GM04504 (cell line): ENCODE measurements at regions not wholly inside any gene's neighbourhood (a gene's known extent, or its start where the extent isn't known, plus 50 kb on each side); places are given as distances from the start of the nearest gene placed in this dataset.

Experiments
- DNase-seq: peaks from one replicate; pipeline ENCODE4 v3.0.0-alpha.2; 2012; ENCODE audit warnings: low read depth

DNA sequence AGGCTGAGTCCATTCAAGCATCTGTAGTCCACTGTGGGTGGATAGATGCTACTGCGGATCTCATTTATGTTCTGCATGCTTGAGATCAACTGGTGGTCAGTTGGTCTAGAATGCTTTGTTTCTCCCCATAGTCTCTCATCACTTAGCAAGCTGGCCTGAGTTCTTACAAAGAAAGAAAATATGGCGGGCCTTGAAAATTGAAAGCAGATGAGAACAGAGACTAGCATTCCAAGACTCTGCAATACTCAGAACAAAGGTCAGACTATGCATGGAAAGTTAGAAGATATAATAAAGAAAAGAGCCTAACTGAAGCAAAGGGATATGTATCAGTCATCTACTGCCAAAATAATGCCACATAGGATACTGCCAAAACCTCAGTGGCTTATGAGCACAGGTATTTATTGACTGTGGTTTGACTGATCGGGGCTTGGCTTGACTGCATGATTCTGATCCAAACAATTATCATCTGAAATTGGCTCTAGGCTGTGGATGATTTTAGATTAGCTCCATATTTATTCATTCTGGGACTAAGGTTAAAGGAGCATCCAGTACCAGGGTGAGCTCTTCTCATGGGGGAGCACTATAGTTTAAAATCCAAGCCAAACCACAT is 258.9 kb downstream of the TAF11L14 start:
- DNase-seq = no peak

DNA sequence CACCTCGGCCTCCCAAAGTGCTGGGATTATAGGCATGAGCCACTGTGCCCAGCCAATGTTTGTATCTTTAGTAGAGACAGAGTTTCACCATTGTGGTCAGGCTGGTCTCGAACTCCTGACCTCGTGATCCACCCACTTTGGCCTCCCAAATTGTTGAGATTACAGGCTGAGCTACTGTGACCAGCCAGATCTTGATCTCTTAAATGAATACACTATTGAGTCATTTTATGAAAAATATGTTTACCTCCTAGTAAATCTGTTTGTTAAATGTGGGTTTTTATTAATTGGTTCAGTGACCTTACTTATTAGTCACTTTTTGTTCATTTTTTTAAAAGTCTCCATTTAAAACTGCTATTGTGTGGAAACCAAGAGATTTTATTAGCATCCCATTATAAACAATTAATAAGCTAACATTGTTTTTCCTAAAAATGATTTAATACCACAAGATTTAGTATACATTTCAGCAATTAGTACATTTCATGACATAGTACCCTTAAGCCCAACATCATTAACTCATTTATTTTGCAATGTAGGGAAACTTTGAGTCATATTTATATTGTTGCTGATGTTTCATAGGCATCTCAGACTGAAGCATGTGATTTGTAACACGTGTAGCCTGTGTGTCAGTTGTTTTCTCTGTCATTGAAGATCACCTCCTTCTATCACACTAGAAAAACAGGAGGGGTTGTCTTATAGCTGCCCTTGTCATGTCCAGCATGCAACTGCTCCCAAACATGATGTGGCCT is 261.2 kb downstream of the TAF11L14 start:
- no peak for DNase-seq

DNA sequence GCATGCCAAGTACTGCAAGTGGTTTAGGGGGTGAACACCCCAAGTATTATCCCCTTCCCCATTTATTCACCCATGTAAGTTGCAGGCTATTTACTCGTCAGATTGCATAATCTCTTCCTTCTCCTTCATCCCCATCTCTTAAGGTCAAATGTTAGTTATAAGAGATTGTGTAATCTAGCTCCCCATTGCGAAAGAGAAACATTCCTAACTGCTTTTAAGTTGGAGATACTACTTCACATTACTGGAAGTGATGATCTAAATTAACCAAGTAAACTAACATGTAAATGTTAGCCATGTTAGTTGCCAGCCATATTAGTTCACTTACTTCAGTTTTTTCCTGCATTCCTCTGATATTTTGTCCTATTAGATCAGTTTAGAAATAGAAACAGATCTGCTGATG is 262.3 kb downstream of the TAF11L14 start:
- no peak for DNase-seq

DNA sequence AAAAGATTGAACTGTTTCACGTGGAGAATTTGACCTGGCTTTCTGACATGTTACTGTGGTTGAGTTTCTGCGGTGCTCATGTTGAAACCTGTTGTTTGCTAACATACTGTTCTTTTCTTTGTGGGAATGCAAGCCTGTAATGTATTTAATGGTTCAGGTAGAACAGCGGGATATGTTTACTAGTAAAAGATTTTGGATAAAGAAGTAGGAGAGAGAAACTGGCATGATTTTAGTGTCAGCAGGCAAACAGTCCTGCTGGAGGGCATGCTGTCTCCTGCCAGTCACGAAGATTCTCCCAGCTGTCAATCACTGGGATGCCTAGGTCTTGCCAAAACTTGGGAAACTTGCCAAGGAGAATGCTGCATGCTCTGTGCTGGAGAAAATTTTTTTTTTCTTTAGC is 263.5 kb downstream of the TAF11L14 start:
- DNase-seq = no peak

DNA sequence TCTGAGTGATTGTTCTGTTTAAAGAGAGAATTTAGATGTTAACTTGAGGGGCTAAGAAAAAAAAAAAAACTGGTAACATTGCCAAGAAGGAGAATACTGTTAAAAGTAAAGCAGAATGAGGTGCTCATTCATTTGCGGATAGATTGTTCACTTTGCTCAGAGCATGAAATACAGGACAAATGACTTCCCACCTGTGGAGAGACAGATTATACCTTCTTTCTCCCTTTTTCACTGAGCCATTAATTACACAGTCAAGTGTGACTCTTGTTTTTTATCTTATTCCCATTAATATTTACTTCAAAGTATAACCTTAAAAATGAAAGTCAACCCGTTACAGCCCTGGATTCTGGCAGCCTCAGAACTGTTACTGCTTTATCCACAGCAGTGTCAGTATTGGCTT is 264.5 kb downstream of the TAF11L14 start:
- DNase-seq = no peak

DNA sequence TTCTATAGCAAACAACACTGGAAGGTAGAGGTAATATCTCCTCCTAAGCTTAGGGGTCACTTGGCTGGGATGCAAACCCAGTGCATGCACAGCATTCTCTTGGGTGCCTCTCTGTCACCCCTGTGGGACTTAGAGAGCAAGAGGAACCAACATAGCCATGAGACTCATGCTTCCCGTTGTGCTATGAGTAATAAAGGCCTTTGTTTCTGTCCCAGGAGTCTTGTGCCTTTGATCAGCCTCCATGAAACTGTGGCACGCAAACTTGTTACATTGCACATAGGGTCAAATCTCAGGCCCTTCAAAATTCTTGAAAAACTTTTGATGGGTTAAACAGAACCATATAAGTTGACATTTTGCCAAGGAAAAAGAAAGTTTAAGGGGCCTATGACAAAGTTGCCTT is 272.8 kb downstream of the TAF11L14 start:
- no peak for DNase-seq

DNA sequence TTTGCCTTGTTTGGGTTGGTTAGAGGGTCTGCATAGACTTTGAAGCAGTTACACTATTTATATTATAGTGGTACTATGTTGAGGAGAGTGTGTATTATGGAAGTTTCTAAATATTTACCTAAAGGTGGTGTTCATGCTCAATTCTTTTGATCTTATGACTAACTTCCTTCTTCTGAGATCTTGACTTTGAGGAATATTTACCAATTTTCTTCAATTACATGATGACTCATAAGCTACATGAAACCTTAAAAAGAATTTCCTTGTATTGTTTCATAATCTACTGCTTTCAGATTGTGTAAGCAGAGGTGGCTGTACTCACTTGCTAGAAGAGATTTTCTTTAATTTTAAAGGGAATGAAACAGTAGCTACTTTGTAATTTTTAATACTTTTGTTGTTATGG is 276.1 kb downstream of the TAF11L14 start:
- DNase-seq = no peak

DNA sequence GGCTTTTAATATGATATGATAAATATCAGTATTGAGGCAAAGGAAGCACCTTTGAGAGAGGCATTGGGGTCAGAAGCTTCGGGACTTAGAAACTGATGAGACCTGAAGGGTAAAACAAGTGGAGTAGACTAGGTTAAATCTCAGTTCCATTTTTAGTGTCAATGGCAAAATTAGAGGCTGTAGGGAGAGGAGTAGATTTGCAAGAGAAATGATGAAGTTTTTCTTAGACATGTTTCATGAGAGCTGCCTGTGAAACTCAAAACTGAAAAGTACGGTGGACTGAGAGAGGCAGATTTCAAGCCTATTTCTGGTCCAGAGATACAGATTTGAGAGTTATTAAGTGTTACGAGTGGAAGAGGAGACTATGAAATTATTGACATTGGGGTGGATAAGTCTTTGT is 278.5 kb downstream of the TAF11L14 start:
- no peak for DNase-seq

DNA sequence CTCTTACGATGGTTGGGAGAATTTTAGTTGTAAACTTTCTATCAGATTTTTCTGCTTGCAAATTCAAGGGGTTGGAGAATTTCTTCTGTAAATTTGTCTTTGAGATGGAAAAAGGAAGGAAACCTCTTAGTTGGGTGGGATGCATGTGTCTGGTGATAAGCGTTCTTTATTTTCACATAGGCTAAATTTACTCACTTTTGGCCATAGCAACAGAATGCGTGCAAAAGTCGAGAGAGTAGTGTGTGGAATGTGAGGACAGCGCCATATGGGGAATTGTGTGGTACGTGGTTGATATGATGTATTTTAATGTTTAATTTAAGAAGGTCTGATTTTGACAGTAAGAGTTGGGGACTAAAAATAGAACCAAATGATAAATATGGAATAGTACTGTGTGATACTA is 282.2 kb downstream of the TAF11L14 start:
- no peak for DNase-seq

DNA sequence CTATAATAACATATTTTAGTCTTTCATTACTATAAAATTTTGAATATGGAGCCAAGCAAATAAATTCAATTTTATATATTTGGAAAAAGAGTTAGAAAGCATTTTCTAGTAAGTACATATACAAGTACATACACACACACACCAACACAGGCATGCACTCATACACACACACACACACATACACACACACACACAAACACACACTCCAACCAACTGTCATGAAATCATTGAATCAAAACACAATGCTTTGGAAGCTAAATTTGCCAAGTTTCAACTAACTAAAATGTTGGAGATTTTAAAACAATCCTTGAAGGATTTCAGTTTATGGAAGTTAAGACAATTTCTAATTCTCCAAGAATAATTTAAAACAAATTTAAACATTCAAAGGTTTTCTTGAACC is 283.2 kb downstream of the TAF11L14 start:
- DNase-seq = no peak

DNA sequence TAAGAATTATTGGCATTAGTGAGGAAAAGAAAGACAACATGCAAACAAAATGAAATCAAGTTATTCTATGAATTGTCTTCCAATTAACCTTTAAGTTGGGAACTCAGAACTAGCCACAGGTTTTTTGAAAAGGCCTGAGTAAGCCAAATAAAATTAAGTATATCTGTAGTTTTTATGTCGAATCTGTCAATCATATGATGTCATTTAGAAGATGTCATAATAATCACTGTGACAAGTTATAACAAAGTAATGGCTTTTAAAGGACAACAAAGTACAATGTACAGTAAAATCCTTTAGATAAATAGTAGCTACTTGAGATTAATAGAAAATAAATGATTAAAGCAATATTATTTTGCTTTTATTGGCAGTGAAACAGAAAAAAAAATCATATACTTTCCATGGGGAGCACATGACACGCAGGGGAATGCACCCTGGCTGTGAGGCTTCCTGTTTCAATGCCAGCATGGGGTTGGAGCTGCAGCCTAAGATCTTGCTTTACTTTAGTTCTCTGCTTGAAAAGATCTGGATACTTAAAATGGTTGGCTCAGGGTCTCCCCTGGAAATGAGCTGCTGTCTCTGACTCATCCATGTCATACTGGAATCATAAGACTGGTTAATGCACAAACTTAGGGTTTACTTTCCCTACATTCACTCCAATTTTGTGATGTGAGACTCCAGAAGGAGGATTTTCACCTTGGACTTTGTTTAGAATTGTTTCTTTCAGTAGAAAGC is 284.3 kb downstream of the TAF11L14 start:
- no peak for DNase-seq

DNA sequence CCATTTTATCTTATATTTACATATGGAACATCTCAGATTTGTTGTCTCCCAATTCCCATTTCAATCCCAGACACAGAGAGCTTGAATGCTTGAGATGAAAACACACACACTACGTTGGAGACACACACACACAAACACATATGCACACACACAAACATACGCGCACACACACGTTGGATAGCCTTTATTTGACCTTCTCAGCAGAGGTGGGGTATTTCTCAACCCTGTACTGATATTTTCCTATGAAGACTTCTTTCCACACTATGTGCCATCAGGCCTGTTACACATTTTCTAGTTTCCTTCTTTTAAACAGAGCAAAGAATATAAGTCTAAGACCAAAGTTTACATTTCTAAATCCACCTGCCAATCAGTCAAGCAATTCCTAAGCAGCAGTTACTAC is 291.0 kb downstream of the TAF11L14 start:
- no peak for DNase-seq

DNA sequence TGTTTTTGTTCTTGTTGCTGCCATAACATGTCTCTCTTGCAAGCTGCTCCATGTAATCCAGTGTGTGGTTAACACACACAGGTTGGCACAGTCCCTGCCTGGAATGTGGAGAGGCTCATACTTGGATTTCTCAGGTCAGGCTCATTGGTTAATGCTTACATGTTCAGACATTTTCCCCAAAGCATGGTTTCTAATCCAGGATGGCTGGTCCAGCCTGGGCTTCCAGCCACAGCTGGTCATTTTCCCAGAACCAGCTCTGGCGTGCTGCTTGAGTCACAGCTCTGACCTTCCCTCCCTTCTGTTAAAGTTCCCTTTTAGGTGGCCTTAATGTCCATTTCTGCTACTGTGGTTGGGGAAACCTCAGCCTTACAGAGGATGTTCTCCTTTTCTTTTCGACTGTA is 294.3 kb downstream of the TAF11L14 start:
- DNase-seq = no peak

DNA sequence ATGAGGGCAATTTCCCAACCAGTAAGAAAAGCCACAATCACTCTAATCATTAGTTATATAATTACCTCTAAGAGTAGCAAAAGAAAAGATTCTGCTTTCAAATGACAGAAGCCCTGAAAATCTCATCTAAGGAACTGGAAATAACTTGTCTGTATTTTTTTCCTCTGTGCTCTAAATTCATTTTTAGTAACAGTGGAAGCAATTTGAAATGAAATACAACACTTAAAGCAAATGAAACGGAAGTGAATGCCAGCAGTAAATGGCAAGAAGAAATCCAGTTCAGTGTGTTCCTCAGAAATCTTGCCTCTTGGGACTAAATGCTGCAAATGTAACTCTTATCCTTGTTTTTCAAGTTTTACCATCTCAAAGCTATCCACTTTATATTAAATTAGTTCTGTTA is 294.9 kb downstream of the TAF11L14 start:
- no peak for DNase-seq

DNA sequence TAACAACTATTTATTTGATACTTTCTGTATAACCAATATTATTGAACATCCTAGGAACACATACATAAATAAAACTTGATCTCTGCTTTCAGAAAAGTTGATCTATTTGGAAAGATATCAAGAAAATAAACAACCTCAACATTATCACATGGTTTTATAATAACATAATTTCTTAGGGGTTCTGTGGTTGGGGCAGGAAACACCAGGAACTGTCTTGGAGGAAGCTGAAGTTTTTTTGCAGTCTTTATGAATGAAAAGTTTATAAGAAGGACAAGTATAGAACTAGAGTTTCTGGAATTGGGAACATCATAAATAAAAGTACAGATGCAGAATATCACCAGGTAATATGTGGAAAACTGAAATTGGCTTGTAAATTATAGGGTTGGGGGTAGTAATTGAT is 296.1 kb downstream of the TAF11L14 start:
- DNase-seq = no peak

DNA sequence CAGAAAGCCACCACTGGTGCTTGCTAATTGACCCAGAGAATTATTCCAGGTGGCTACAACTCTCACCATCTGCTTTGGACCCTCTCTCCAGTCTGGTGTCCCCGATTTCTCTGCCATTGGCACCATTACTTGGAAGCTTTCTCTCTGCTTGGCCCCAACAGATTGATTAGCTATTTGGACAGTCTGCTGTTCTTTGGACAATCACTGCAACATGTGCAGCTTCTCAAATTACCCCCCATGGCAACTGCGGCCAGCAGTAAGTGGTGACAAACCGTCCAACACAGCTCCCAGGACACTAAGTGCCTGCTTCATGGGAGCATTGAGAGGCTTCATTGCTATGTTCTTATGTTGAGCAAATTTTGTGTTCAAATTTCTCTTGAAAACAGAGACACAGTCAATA is 309.8 kb downstream of the TAF11L14 start:
- DNase-seq = no peak

DNA sequence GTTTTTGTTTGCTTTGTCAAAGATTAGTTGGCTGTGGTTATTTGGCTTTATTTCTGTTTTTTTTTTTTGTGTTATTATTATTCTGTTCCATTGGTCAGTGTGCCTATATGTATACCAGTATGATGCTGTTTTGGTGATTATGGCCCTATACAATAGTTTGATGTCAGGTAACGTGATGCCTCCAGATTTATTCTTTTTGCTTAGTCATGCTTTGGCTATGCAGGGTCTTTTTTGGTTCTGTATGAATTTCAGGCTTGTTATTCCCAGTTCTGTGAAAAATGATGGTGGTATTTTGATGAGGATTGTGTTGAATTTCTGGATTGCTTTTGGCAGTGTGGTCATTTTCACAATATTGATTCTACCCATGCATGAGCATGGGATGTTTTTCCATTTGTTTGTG is 312.8 kb downstream of the TAF11L14 start:
- no peak for DNase-seq

DNA sequence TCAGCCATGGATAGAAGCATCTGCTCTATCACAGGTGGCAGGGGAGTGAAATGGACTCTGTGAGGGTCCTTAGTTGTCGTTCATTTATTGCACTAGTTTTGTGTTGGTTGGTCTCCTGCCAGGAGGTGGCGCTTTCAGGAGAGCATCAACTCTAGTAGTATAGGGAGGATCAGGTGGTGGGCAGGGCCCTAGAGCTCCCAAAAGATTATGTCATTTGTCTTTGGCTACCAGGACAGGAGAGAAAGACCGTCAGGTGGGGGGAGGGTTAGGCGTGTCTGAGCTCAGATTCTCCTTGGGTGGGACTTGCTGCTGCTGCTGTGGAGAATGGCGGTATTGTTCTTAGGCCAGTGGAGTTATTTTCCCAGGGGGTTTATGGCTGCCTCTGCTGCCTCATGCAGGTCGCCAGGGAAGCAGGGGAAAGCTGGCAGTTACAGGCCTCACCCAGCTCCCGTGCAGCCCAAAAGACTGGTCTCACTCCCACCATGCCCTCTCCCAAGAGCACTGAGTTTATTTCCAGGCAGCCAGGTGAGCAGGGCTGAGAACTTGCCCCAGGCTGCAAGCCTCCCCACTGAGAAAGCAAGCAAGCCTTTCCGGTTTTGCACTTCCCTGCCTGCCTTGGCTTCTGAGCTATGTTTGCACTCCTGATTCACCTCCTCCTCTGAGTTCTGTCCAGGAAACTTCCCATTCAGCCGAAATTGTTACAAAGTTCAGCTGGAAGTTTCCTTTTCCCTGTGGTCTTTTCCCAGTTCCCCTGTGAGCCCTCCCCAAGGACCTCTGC is 317.3 kb downstream of the TAF11L14 start:
- DNase-seq = no peak

DNA sequence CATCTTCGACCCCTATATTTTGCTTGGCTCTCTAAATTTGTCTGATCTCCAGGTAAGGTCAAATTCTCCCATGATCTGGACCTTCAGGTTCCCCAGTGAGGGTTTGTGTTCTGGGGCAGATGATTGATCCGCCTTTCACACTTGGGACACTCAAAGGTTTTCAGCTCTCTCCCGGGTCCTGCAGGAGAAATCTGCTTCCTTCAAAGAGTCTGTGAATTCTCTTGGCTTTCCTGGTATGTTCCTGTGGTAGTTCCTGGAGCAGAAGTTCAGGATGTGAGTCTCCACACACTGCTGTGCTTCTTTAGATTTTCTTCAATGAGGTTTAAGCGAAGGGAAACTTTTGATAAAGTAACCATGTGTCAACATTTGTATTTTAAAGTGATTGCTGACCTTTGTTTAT is 318.0 kb downstream of the TAF11L14 start:
- no peak for DNase-seq

DNA sequence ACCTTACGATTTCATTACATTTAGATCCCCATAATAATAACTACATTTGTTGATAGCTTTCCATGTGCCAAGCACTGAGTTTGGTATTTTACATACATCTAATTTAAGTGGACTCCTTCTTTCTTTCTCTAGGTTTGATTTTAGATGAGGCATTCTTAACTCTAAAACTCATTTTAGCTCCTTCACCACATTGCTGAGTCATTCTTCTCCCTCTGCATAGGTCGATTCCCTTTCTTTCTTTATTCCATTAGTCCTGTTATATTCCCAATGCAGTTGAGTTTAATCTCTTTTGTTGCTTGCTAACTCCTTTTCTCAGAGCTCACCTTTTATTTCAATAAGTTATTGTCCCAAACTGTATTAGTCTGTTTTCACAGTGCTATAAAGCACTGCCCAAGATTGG is 329.8 kb downstream of the TAF11L14 start:
- DNase-seq = no peak

DNA sequence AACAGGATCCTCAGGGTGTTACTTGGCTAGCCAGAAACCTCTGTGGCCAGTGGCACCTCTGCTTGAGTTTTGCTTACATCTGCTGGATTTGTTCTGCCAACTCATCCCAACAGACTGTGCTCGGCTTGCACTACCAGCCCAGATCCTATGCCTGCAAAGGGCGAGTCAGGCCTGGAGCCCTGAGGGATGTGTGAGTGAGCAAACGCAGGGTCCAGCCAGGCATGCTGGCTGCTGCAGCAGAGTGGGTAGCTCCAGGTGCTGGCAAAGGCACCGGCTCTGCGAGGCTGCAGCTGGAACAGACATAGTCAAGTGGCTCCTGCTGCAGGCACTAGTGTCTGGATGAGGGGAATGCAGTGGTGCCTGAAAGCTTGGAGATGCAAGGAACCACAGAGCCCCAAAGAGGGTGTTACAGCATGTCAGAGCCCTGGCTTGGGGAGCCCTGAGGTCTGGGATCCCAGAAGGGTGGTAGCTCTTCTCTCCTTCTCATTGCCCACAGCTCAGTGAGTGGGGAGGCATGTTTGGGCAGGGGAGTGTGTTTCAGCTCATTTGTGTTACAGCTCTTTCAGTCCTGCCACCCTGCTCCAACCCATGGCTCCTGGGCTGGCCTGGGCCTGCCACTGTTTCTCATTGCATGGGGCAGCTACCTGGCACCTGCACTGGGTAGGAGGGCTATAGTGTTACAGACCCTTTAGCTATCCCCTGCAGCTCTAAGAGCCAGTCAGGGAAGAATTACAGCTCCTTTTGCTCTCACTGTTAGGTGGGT is 332.6 kb downstream of the TAF11L14 start:
- no peak for DNase-seq

DNA sequence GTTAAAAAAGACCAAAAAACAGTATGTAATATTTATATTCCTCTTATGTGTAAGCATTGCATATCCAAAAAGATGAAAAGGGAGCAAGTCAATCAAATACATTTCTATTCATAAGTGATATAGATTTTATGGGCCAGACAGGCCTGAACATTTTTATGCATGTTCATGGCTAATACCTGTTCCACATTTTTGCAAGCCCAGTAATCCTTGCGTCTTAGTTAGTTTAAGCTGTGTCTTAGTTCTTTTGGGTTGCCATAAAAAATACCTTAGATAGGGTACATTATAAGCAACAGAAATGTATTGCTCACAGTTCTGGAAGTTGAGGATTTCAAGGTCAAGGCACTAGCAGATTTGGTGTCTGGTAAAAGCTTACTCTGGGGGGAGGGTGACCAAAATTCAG is 342.1 kb downstream of the TAF11L14 start:
- no peak for DNase-seq
